ENCODE measurements at regions not wholly inside any gene's neighbourhood (a gene's known extent, or its start where the extent isn't known, plus 50 kb on each side); places are given as distances from the start of the nearest gene placed in this dataset.
"Not testable (repeated sequence)": the region's sequence is repeated elsewhere in the genome, so short reads cannot be mapped to it uniquely, and the experiment has no call there.

DNA sequence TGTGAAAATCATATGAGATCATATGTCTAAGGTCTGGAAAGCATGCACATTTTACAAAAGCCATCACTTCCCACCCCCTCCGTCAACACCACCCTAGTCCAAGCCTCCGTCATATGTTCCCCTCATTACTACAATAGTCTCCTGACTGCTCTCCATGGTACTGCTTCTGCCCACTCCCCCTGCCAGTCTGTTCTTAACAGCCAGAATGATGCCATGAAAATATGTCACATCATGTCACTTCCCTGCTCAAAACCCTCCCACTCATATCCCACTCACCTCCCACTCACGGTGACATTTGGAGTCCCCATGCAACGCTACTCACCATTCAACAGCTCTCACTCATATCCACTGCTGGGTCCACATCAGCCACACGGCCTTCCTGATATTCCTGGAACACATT is 432.3 kb downstream of the XYLT1 start:
- WGBS, 10 experiments = 0 to 100% (median 69%) methylated on average over 1 to 4 of the region's 5 CpGs; no CpG with 5 or more reads in 1 of the 10 experiments
- no peak overlapping the region for H3K4me3 ChIP-seq
- in situ Hi-C loops (cut with MboI; ENCODE audit: low pct_unique_long_range_greater_than_20kb in 2 of 9, low sequenced_read_pairs in 9 of 9, unreplicated experiment in 9 of 9) = no loop called here
- H3K27ac ChIP-seq = no peak overlapping the region
- ATAC-seq (replicated peaks in 6 of 8) = no peak
- H3K4me1 ChIP-seq (replicated peaks in 1 of 2) = no peaks in the 10 kb centered on the region

DNA sequence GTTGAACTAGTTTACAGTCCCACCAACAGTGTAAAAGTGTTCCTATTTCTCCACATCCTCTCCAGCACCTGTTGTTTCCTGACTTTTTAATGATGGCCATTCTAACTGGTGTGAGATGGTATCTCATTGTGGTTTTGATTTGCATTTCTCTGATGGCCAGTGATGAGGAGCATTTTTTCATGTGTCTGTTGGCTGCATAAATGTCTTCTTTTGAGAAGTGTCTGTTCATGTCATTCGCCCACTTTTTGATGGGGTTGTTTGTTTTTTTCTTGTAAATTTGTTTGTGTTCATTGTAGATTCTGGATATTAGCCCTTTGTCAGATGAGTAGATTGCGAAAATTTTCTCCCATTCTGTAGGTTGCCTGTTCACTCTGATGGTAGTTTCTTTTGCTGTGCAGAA is 421.7 kb downstream of the XYLT1 start:
- ATAC-seq (replicated peaks in 6 of 8); H3K4me1 ChIP-seq (replicated peaks in 1 of 2); H3K27ac ChIP-seq; H3K4me3 ChIP-seq; in situ Hi-C loops (cut with MboI; ENCODE audit: low pct_unique_long_range_greater_than_20kb in 2 of 9, low sequenced_read_pairs in 9 of 9, unreplicated experiment in 9 of 9): not testable (repeated sequence)
- no CpG with 5 or more reads among the region's 2 CpGs for WGBS, 10 experiments

DNA sequence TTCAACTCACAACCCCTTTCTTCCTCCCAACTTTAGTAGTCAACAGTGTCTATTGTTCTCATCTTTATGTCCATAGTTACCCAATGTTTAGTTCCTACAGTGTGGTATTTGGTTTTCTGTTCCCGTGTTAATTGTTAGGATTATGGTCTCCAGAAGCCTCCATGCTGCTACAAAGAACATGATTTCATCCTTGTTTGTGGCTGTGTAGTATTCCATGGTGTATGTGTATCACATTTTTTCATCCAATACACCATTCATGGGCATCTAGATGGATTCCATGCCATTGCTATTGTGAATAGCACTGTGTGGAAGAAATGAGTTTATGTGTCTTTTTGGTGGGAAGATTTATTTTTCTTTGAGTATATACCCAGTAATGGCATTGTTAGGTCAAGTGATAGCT is 420.3 kb downstream of the XYLT1 start:
- in situ Hi-C loops (cut with MboI; ENCODE audit: low pct_unique_long_range_greater_than_20kb in 2 of 9, low sequenced_read_pairs in 9 of 9, unreplicated experiment in 9 of 9) = loop anchor here in 1 of 9 experiments (25.0 kb wide), 1 partner anchor 412 kb away; the partner anchor contains the start of gene XYLT1
- Histone ChIP-seq H3K4me3 (no peak overlapping the region), H3K27ac (no peak overlapping the region), H3K4me1 (replicated peaks in 1 of 2) (no peaks in the 10 kb centered on the region)
- ATAC-seq (replicated peaks in 6 of 8) = no peak
- 0 to 89% (median 38%) methylated on average over 1 of the region's 1 CpG; no CpG with 5 or more reads in 3 of the 10 experiments for WGBS, 10 experiments

Measured in motor neuron (in vitro differentiated cells).